Mucosa of rectum (tissue), 2 donors: ENCODE measurements at regions not wholly inside any gene's neighbourhood (a gene's known extent, or its start where the extent isn't known, plus 50 kb on each side); places are given as distances from the start of the nearest gene placed in this dataset.

ENCODE experiments used
- H3K27ac ChIP-seq, 2 donors: one replicate each; pipeline ENCODE4 v1.7.0; 2013; ENCODE audit warnings: inconsistent platforms in 2 of 2, low read depth in 2 of 2, low read length in 2 of 2
- H3K27me3 ChIP-seq, 2 donors: one replicate each; pipeline ENCODE4 v1.7.0; 2013; ENCODE audit warnings: low read length in 2 of 2; ENCODE audit not compliant: control insufficient read depth in 2 of 2, insufficient read depth in 2 of 2
- H3K36me3 ChIP-seq, 2 donors: one replicate each; pipeline ENCODE4 v1.7.0; 2013; ENCODE audit warnings: low read length in 2 of 2; ENCODE audit not compliant: control insufficient read depth in 2 of 2, insufficient read depth in 2 of 2
- H3K4me1 ChIP-seq, 2 donors: one replicate each; pipeline ENCODE4 v1.7.0; 2013; ENCODE audit warnings: low read length in 2 of 2, mild to moderate bottlenecking in 1 of 2; ENCODE audit not compliant: control insufficient read depth in 2 of 2, insufficient read depth in 2 of 2
- H3K4me3 ChIP-seq, 2 donors: one replicate each; pipeline ENCODE4 v1.7.0; 2013; ENCODE audit warnings: low read length in 2 of 2
- H3K9ac ChIP-seq, 2 donors: one replicate each; pipeline ENCODE4 v1.7.0; 2013; ENCODE audit warnings: low read length in 2 of 2, low read depth in 1 of 2, mild to moderate bottlenecking in 1 of 2
- H3K9me3 ChIP-seq, 2 donors: one replicate each; pipeline ENCODE4 v1.7.0; 2013; ENCODE audit warnings: low read length in 2 of 2; ENCODE audit not compliant: control insufficient read depth in 2 of 2
- donor health status: healthy.
- donor health status: Normal muscosa, but diverticular disease.

DNA sequence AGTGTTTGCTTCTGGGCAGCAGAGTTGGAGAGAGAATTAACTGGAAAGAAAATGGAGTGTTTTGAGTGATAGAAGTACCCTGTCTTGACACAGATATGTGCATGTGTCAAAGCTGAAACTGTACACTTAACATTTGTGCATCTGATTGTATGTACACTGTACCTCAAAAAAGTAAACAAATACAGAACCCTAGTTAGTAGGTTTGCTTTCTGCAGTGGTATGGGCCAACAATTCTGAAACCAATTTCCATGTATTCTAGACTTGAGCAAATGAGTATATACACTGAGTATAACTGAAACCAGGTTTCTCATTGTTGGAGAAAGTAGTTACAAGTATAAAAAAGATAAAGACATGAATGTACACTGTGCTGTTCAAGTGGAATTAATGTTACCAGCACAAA lies 52.4 kb downstream of the ELAPOR2 start:
- H3K36me3 ChIP-seq, result no peaks in the 10 kb centered on the region
- no peak overlapping the region for H3K9ac ChIP-seq
- no peak overlapping the region for H3K4me3 ChIP-seq
- H3K27me3 ChIP-seq, result no peaks in the 10 kb centered on the region
- H3K27ac ChIP-seq, result no peak overlapping the region
- no peaks in the 10 kb centered on the region for H3K4me1 ChIP-seq
- no peaks in the 10 kb centered on the region for H3K9me3 ChIP-seq

DNA sequence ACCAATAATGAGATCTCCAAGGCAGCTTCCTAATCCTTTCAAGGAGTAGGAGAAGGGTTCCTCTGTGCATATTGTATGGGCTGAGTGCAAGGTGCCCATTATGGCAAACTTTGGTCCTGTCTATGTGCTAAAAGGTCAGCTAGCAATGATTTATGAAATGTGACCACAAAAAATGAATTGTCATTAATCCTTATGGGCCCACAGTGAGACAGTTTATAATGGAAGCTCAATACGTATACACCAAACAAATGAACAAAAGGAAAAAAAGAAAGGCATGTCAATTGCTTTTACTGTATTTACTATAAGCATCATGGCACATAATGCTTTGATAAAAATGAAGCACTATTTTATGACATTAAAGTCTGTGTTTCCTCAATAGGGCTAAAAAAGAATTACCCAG lies 54.5 kb downstream of the ELAPOR2 start:
- no peak overlapping the region for H3K9ac ChIP-seq
- H3K4me1 ChIP-seq, result no peaks in the 10 kb centered on the region
- H3K36me3 ChIP-seq, result no peaks in the 10 kb centered on the region
- H3K27me3 ChIP-seq, result no peaks in the 10 kb centered on the region
- H3K4me3 ChIP-seq, result no peak overlapping the region
- no peak overlapping the region for H3K27ac ChIP-seq
- no peaks in the 10 kb centered on the region for H3K9me3 ChIP-seq

DNA sequence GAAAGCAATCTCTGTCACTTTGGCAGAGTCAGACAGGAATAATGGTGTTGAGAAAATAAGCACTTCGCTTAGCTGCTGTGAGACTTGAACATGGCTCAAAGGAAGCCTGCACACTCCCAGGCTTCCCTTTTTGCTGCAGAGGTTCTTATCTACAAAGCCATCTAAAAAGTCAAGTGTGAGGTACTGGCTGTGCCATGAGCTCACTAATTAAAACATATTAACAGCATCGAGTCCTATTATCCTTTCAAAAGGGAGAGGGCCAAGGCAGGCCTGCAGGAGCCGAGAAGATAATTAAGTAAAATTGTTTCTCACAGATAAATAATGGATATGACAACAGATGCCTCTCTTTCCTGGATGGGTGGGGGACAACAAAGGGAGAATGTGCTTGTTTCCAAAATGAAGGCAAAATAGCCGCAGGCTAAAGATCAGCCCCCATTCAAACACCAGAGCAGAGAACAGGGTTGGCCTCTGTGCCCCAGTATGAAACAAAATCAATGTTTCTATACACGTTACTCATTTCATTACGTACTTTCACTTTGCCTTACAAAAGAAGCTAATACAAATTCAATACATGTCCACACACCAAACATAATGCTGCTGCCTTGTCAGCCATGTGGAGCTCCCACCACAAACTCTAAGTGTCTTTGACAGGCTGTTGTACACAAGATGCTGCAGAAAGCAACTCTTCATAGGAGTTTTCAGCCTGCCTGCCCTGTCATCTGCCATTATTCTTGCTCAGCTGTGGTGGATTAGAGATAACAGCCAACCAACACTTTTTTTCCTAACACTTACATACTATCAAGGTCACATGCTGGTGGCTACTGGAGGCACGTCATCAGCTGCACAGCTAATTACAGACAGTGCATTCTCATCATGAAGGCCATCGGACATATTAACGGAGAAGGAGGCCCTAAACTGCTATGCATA lies 55.3 kb downstream of the ELAPOR2 start:
- no peak overlapping the region for H3K9ac ChIP-seq
- H3K4me1 ChIP-seq, result no peaks in the 10 kb centered on the region
- no peaks in the 10 kb centered on the region for H3K27me3 ChIP-seq
- no peak overlapping the region for H3K4me3 ChIP-seq
- H3K36me3 ChIP-seq, result no peaks in the 10 kb centered on the region
- no peaks in the 10 kb centered on the region for H3K9me3 ChIP-seq
- no peak overlapping the region for H3K27ac ChIP-seq

DNA sequence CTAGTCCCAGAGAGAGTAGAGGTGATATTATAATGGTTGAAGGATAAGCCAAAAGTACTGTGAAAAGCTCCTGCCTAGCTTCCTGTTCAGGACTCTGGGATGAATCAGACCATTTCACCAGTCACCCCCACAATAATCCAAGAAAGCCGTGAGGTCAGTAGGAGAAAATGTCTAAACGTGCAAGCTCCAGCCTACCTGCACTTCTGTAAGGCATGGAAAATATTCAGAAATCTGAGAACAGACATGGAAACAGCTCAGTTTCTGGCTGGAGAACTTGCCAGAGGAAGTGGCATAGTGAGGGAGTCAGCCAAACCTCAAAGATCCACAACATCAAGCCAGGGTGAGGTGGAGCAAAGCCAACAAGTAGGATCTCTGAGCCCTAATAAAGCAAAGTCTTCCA lies 58.2 kb downstream of the ELAPOR2 start:
- no peaks in the 10 kb centered on the region for H3K4me1 ChIP-seq
- H3K27ac ChIP-seq, result no peak overlapping the region
- no peak overlapping the region for H3K4me3 ChIP-seq
- H3K9ac ChIP-seq, result no peak overlapping the region
- no peaks in the 10 kb centered on the region for H3K9me3 ChIP-seq
- no peaks in the 10 kb centered on the region for H3K27me3 ChIP-seq
- no peaks in the 10 kb centered on the region for H3K36me3 ChIP-seq

DNA sequence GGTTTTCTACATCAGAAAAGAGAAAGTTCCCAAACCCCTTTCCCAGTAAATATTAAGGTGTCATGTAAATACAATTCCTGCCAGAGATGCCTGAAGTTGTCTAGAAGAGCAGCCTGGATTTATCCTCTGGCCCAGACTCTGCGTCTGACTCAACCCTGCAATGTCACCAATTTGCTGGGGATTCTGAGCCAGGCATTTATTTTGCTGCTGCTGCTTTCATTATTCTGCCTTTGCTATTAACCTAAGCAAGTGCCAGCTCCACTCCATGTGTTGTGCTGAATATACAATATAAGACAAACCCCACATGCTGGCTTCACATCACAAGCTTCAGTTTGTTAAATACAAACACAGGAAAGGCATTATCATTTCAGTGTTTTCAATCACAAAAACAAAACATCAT lies 59.1 kb downstream of the ELAPOR2 start:
- Histone ChIP-seq H3K9me3 (no peaks in the 10 kb centered on the region), H3K9ac (no peak overlapping the region), H3K4me1 (no peaks in the 10 kb centered on the region), H3K27ac (no peak overlapping the region), H3K36me3 (no peaks in the 10 kb centered on the region), H3K27me3 (no peaks in the 10 kb centered on the region), H3K4me3 (no peak overlapping the region)

DNA sequence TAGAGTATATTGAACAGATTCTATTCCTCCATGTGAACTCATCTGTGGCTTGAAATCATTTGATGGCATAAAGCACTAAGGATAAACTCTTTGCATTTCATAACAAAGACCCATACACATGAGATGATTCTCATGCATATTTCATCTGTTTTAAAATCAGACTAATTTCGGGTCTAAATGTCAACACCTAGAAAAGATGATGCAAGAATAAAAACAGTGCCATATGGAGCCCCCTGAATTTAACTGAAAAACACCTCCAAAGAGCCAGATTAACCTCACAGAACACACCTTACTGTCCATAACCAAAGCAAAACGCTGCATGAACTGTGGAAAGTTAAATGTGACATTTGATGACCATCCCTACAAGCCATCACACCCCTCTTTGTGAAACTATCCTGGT lies 59.7 kb downstream of the ELAPOR2 start:
- Histone ChIP-seq H3K4me1 (no peaks in the 10 kb centered on the region), H3K36me3 (no peaks in the 10 kb centered on the region), H3K4me3 (no peak overlapping the region), H3K27ac (no peak overlapping the region), H3K9ac (no peak overlapping the region), H3K9me3 (no peaks in the 10 kb centered on the region), H3K27me3 (no peaks in the 10 kb centered on the region)

DNA sequence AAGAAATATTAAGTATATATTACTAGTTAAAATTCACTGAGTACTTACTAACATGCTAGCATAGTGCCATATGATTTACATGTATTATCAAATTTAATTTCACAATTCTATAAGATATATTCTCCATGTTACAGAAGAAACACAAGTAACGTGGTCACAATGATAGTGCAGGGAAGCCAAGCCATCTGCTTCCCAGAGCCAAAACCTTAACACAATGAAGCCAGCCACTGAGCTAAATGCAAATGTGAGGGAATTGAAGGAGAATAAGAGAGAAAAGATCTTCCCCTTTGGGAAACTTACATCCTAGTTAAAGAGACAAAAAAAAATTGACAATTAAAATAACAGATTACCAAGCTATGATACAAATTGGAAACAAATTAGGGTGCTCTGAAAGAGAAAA lies 63.6 kb downstream of the ELAPOR2 start:
- H3K27me3 ChIP-seq, result no peaks in the 10 kb centered on the region
- peaks cover 0 to 4% of the 10 kb centered on the region in 2 donors for H3K4me1 ChIP-seq
- H3K4me3 ChIP-seq, result no peak overlapping the region
- H3K9ac ChIP-seq, result no peak overlapping the region
- no peaks in the 10 kb centered on the region for H3K9me3 ChIP-seq
- no peaks in the 10 kb centered on the region for H3K36me3 ChIP-seq
- H3K27ac ChIP-seq, result no peak overlapping the region

DNA sequence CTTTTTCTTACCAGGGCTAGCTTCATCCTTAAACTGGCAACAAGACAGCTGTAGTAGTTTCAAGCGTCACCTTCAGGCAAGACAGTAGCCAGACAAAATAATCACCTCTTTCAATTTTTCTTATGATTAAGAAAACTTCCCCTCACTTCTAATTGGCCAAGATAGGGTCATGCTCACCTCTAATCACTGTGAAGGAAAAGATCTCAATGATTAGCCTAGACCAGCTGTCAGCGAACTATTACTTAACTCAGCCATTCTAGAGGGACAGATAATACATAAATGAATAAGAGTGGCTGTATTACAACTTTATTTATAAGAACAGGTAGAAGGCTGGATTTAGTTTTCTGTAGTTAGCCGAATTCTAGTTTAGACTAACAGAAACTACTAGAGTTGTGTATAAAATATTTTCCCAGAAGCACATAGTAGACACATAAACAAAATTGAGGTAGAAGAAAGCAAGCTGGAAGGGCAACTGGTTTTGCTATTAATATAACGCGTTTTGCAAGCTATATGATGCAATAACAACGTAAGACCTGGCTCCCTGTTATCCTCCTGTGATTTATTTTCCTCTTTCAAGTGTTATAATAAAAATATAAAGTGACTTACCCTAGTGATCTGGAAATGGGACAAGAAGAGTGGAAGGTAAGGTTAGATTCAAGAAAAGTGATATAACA lies 64.3 kb downstream of the ELAPOR2 start:
- H3K9ac ChIP-seq, result no peak overlapping the region
- H3K9me3 ChIP-seq, result no peaks in the 10 kb centered on the region
- H3K27ac ChIP-seq, result no peak overlapping the region
- H3K4me3 ChIP-seq, result no peak overlapping the region
- H3K27me3 ChIP-seq, result no peaks in the 10 kb centered on the region
- H3K36me3 ChIP-seq, result no peaks in the 10 kb centered on the region
- peaks cover 0 to 4% of the 10 kb centered on the region in 2 donors for H3K4me1 ChIP-seq

DNA sequence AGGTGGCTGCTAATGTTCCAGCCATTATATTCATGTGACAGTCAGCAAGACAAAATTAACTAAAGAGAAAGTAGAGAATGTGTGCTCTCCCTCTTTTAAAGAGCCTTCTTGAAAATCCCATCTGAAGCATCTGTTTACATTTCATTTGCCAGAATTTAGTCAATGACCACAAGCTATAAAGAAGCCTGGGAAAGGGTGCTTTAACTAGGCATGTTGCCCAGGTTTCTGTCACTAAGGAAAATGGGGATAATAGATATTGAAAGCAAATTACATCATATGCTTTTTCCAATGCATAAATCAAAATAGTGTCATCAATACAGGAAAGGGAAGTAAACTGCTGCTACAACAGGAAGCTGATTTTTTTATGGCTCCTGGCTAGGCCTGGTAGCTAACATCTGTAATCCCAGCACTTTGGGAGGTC lies 67.7 kb downstream of the ELAPOR2 start:
- no peaks in the 10 kb centered on the region for H3K36me3 ChIP-seq
- H3K4me1 ChIP-seq, result peaks cover 0 to 4% of the 10 kb centered on the region in 2 donors
- no peaks in the 10 kb centered on the region for H3K9me3 ChIP-seq
- no peaks in the 10 kb centered on the region for H3K27me3 ChIP-seq
- no peak overlapping the region for H3K9ac ChIP-seq
- H3K27ac ChIP-seq, result no peak overlapping the region
- H3K4me3 ChIP-seq, result no peak overlapping the region

DNA sequence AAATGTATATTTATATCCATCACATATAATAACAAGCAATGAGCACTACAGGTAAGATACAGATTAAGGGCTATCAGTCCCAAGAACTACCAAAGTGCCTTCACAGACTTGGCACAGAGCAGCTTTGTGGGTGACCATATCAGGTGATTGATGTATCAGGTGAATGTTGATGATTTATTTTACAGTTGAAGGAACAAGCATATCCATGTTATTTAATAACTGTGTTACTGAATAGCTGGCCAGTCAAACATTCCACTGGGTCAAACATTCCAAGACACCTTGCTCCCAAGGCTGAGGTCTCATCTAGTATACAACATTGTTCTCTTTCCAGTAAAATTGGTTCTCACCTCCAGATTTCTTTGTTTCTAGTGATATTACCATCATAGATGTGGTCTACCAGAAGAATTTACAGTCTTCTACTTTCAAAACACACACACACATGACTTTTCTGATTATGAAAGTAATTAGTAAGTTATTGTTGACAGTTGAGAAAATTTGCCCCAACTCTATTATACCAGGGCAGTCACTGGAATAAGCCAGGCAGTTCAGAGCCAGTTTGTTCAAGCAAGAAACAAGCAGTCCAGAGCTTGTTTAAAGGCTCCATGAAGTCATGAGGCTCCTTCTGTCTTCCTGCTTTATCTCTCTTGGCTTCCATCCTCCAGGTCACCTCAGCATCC lies 68.2 kb downstream of the ELAPOR2 start:
- Histone ChIP-seq H3K36me3 (no peaks in the 10 kb centered on the region), H3K27me3 (no peaks in the 10 kb centered on the region), H3K9ac (no peak overlapping the region), H3K9me3 (no peaks in the 10 kb centered on the region), H3K4me1 (peaks cover 0 to 4% of the 10 kb centered on the region in 2 donors), H3K27ac (no peak overlapping the region), H3K4me3 (no peak overlapping the region)
